CD4-positive, alpha-beta T cell treated with Interleukin-1 beta for 1 hour (primary cell): ENCODE measurements at regions not wholly inside any gene's neighbourhood (a gene's known extent, or its start where the extent isn't known, plus 50 kb on each side); places are given as distances from the start of the nearest gene placed in this dataset.
"Not testable (repeated sequence)": the region's sequence is repeated elsewhere in the genome, so short reads cannot be mapped to it uniquely, and the experiment has no call there.

ENCODE experiments used
- DNase-seq, 2 donors: peaks; one replicate each; pipeline ENCODE4 v3.0.0-alpha.2; 2020 to 2022

- no peak for DNase-seq
These were observed 195.0 kb upstream of the CLNK start for GRCh38 chr4:10879411-10880110.

- no peak for DNase-seq
These were observed 194.3 kb upstream of the CLNK start for GRCh38 chr4:10878861-10879260.

- no peak for DNase-seq
These were observed 192.5 kb upstream of the CLNK start for GRCh38 chr4:10877076-10877475.

GRCh38 chr4:10875144-10875799, 190.7 kb upstream of the CLNK start:
- no peak for DNase-seq

GRCh38 chr4:10873809-10874208, 189.2 kb upstream of the CLNK start:
- DNase-seq, result no peak

GRCh38 chr4:10872833-10873517, 188.4 kb upstream of the CLNK start:
- DNase-seq, result no peak

GRCh38 chr4:10866666-10867065, 182.1 kb upstream of the CLNK start:
- no peak for DNase-seq

GRCh38 chr4:10861036-10861435, 176.5 kb upstream of the CLNK start:
- DNase-seq, result no peak

- DNase-seq, result no peak
These were observed 171.8 kb upstream of the CLNK start for GRCh38 chr4:10856271-10856782.

GRCh38 chr4:10853196-10853595, 168.6 kb upstream of the CLNK start:
- DNase-seq, result no peak

- DNase-seq, result no peak
These were observed 157.1 kb upstream of the CLNK start for GRCh38 chr4:10841697-10842096.

GRCh38 chr4:10837151-10837550, 152.6 kb upstream of the CLNK start:
- DNase-seq, result no peak

- DNase-seq, result no peak
These were observed 148.4 kb upstream of the CLNK start for GRCh38 chr4:10832806-10833628.

GRCh38 chr4:10831727-10832408, 147.3 kb upstream of the CLNK start:
- no peak for DNase-seq

GRCh38 chr4:10828918-10829538, 144.5 kb upstream of the CLNK start:
- not testable (repeated sequence) for DNase-seq

GRCh38 chr4:10821826-10822225, 137.3 kb upstream of the CLNK start:
- DNase-seq, result no peak

- no peak for DNase-seq
These were observed 132.0 kb upstream of the CLNK start for GRCh38 chr4:10816571-10816970.

GRCh38 chr4:10811991-10812390, 127.4 kb upstream of the CLNK start:
- no peak for DNase-seq

GRCh38 chr4:10810411-10810810, 125.8 kb upstream of the CLNK start:
- no peak for DNase-seq

- no peak for DNase-seq
These were observed 125.3 kb upstream of the CLNK start for GRCh38 chr4:10809905-10810304.

GRCh38 chr4:10808591-10808990, 124.0 kb upstream of the CLNK start:
- no peak for DNase-seq
